ENCODE measurements at regions not wholly inside any gene's neighbourhood (a gene's known extent, or its start where the extent isn't known, plus 50 kb on each side); places are given as distances from the start of the nearest gene placed in this dataset.

GRCh38 chr1:239603530-239603929, 217.2 kb downstream of the CHRM3 start:
- no peak for DNase-seq

DNA sequence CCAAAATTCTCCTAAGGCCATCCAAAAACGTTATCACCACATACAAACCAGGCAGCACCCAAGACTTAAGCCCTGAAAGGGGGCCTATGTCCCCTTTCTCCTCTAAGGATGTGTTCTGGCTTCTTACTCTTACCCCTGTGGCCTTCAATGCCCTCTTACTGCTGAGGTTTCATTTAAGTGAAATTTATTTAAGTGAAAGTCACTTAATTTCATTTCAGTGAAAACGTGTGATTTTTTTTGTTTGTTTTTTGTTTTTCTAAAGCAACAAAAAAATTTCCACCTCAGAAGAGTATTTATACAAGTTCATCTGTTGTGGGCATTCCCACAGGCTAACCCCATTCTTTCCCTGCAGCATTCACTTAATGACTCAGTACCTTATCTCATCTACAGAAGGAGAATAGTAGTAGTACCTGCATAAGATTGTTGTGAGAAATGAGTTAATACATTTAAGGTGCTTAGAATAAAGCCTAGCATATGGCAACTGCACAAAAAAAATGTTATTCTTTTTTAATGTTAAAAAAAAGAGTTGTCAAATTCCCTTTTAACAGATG, 220.6 kb downstream of the CHRM3 start:
- DNase-seq = no peak

GRCh38 chr1:239608469-239608868, 222.1 kb downstream of the CHRM3 start:
- DNase-seq = no peak

GRCh38 chr1:239612379-239612778, 226.0 kb downstream of the CHRM3 start:
- DNase-seq = no peak

DNA sequence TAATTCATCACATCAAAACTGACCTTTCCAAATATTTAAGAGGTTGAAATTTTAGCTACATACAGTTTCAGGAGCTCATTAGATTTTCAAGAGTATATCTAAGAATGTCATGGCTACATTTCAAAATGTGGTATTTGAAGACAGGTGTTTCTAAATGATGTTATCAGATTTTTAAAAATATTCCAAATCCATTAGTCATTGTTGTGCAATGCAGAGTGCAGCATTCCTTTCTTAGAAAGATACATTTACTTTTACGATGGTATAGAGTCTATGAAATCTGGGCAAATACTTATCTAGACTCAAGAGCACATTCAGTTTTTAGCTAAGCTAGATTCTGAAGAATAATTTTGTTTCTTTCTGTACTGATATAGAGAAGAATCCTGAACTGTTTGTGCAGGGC, 230.3 kb downstream of the CHRM3 start:
- DNase-seq = no peak

- no peak for DNase-seq
Measured at GRCh38 chr1:239617259-239617658, 230.9 kb downstream of the CHRM3 start.

GRCh38 chr1:239617731-239618130, 231.4 kb downstream of the CHRM3 start:
- no peak for DNase-seq

DNA sequence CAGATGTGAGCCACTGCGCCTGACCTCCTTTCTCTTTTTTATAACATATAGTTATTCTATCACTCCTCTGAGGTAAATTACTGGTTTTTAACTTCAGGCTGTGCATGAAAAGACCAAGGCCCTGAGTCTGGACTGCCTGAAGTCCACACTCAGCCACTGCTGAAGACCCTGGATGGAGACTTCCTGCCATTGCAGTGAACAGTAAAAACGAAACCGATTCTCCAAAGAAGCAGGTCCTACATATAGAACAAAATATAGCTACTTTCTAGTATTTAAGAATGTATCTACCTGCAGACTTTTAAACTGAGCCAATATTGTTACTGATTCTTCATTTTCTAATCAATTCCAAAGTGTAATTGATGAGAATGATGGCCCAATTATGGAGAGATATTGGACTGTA, 232.8 kb downstream of the CHRM3 start:
- DNase-seq = no peak

GRCh38 chr1:239630767-239631166, 244.4 kb downstream of the CHRM3 start:
- DNase-seq = no peak

GRCh38 chr1:239633432-239633831, 247.1 kb downstream of the CHRM3 start:
- no peak for DNase-seq

- DNase-seq = no peak
Measured at GRCh38 chr1:239635276-239635675, 248.9 kb downstream of the CHRM3 start.

DNA sequence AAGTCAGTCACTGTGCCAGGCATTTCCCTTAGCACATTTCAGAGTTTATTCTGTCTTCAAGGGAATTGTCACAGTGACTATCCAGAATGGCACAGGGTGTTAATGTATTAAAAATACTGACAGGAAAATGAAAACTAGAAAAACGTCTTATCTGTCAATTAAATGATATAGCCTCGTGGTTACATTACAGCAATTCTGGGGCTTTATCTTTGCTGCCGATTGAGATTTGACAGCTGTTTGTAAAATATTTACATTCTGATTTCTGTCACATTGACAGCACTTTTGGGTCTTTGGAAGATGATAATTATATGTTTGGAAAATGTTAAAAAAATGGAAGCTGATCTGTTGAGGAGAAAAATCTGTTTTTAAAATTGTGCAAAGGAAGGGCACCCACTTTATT, 250.0 kb downstream of the CHRM3 start:
- no peak for DNase-seq

DNA sequence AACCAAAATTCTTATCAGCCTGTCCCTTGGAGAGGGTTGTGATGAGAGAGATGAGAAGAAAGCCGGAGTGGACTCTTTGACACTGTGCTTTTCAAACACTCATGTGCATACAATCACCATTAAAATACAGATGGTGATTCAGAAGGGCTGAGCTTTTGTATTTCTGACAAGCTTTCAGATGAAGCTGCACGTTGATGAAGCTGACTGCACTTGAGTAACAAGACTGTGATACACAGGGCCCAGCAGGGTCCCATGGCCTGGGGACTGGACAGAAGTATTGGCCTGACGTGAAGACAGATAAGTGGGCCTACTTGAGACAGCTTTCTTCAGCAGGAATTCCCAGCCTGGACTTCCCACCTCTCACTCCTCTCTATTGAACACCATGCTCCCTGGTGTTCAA, 258.2 kb downstream of the CHRM3 start:
- DNase-seq = no peak

- no peak for DNase-seq
Measured at GRCh38 chr1:239647045-239647444, 260.7 kb downstream of the CHRM3 start.

- DNase-seq = no peak
Measured at GRCh38 chr1:239647964-239648632, 261.7 kb downstream of the CHRM3 start.

GRCh38 chr1:239655023-239655422, 268.7 kb downstream of the CHRM3 start:
- no peak for DNase-seq

- DNase-seq = no peak
Measured at GRCh38 chr1:239657291-239657690, 270.9 kb downstream of the CHRM3 start.

GRCh38 chr1:239662950-239663349, 276.6 kb downstream of the CHRM3 start:
- no peak for DNase-seq

DNA sequence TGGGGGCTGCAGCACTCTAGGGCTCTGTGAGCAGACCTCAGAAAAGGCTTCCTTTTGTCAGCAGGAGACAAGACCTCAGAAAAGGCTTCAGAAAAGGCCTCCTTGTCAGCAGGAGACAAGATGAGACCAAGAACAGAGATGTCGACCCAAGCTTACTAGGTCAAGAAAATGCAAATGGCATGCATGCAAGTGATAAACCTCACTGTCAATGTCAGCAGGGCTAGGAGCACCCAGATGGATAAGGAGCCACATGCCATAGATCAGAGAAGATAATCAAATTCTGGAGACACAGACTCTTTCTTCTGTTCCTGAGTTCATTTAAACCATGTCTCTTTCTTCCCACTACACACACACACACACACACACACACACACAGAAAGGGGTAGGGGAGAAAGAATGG, 285.9 kb downstream of the CHRM3 start:
- DNase-seq = no peak

GRCh38 chr1:239675735-239676134, 289.4 kb downstream of the CHRM3 start:
- DNase-seq = no peak

- no peak for DNase-seq
Measured at GRCh38 chr1:239676522-239677273, 290.3 kb downstream of the CHRM3 start.

DNA sequence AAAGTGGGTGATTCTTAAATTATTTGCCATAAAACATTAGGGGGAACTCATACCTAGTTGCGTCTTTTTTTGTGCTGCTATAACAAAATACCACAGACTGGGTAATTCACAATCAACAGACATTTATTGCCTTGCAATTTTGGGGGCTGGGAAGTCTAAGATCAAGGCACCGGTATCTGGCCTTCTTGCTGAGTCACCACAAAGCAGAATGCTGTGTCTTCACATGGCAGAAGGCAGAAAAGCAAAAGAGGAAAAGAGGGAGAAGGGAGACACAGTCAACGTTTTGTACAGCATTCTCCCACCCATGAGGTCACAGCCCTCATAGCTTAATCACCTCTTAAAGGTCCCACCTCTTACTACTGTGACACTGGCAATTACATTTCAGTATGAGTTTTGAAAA, 291.0 kb downstream of the CHRM3 start:
- DNase-seq = no peak

DNA sequence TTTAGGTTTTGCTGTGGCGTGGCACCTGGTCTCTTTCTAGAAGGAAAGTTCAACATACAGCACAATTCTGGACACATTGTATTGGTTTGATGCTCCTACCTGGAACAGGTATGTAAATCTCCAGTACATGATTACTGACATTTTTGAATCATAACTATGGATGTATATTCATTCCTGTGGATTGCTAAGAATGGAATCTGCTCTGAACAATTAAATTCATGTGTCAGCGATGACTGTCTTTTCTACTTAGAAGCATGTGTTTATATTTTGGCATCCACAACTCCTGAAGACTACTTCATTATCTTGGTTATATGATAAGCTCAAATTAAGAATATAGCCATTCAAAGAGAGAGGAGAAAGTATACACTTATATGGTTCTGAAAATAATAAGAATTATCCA, 291.8 kb downstream of the CHRM3 start:
- no peak for DNase-seq

DNA sequence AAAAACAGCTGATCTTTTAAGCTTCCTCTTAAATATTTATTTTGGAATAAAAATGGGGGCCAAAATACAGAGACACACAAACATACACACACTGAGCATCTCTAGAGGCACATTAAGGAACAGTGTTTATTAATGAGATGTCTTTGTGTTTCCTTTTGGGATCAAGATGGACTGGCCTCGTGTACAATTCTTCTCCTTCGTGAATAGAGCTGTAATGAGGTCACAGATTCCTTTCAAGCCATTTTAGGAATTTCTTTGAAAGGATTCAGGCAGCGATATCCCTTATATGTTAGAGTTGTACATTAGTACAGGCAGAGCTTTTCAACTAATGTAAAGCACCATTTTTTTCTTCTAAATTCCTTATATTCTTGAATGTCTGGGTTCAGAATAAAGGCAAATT, 295.7 kb downstream of the CHRM3 start:
- no peak for DNase-seq

- no peak for DNase-seq
Measured at GRCh38 chr1:239682960-239683359, 296.6 kb downstream of the CHRM3 start.

Measured in CD4-positive, alpha-beta T cell treated with Interferon alpha-2 for 1 hour (primary cell).